GM19452 (cell line): ENCODE measurements at regions not wholly inside any gene's neighbourhood (a gene's known extent, or its start where the extent isn't known, plus 50 kb on each side); places are given as distances from the start of the nearest gene placed in this dataset.

Experiments used
- ATAC-seq: cut with Tn5 transposase; IDR thresholded peaks from one replicate; pipeline ENCODE4 v1.9.1; 2021; ENCODE audit not compliant: unreplicated experiment

GRCh38 chr14:34350903-34351302, 111.1 kb downstream of the SPTSSA start:
- ATAC-seq, result no peak

- no peak for ATAC-seq
Observed at GRCh38 chr14:34348592-34348991, 113.4 kb downstream of the SPTSSA start.

GRCh38 chr14:34347683-34348082, 114.4 kb downstream of the SPTSSA start:
- ATAC-seq, result no peak

GRCh38 chr14:34345718-34346465, 116.1 kb downstream of the SPTSSA start:
- ATAC-seq, result no peak

- no peak for ATAC-seq
Observed at GRCh38 chr14:34344318-34344717, 117.7 kb downstream of the SPTSSA start.

- ATAC-seq, result no peak
Observed at GRCh38 chr14:34340025-34340625, 121.9 kb downstream of the SPTSSA start.

- no peak for ATAC-seq
Observed at GRCh38 chr14:34338056-34338455, 124.0 kb downstream of the SPTSSA start.

GRCh38 chr14:34336501-34336900, 125.5 kb downstream of the SPTSSA start:
- ATAC-seq, result no peak

- ATAC-seq, result no peak
Observed at GRCh38 chr14:34335968-34336367, 126.1 kb downstream of the SPTSSA start.

GRCh38 chr14:34334329-34334728, 127.7 kb downstream of the SPTSSA start:
- ATAC-seq, result no peak

- peak; percentile 92 for ATAC-seq
Observed at GRCh38 chr14:34331728-34332623, 130.1 kb downstream of the SPTSSA start.

GRCh38 chr14:34330846-34331245, 131.2 kb downstream of the SPTSSA start:
- no peak for ATAC-seq

- ATAC-seq, result no peak
Observed at GRCh38 chr14:34329301-34329700, 132.7 kb downstream of the SPTSSA start.

- ATAC-seq, result no peak
Observed at GRCh38 chr14:34328178-34328577, 133.9 kb downstream of the SPTSSA start.

- no peak for ATAC-seq
Observed at GRCh38 chr14:34325493-34325892, 136.5 kb downstream of the SPTSSA start.

GRCh38 chr14:34324363-34324795, 137.7 kb downstream of the SPTSSA start:
- ATAC-seq, result no peak

GRCh38 chr14:34322940-34323418, 139.1 kb downstream of the SPTSSA start:
- ATAC-seq, result peak; percentile 74

GRCh38 chr14:34319140-34319539, 142.9 kb downstream of the SPTSSA start:
- ATAC-seq, result no peak

- ATAC-seq, result no peak
Observed at GRCh38 chr14:34318014-34318413, 144.0 kb downstream of the SPTSSA start.

GRCh38 chr14:34310724-34311123, 151.3 kb downstream of the SPTSSA start:
- no peak for ATAC-seq

GRCh38 chr14:34303811-34304210, 158.2 kb downstream of the SPTSSA start:
- ATAC-seq, result no peak
